ENCODE measurements at regions not wholly inside any gene's neighbourhood (a gene's known extent, or its start where the extent isn't known, plus 50 kb on each side); places are given as distances from the start of the nearest gene placed in this dataset.

DNA sequence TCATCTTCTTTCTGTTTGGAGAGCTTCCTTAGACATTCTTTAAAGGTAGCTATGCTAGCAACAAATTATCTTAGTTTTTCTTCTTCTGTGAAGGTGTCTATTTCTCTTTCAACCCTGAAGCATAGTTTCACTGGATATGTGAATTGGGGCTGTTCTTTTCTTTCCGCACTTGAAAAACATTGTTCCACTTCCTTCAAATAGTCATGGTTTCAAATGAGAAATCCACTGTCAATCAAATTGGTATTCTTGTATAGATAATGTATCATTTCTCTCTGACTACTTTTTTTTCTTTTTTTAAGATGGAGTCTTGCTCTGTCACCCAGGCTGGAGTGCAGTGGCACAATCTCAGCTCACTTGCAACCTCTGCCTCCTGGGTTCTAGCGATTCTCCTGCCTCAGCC lies 254.0 kb downstream of the ANAPC1 start:
- Histone ChIP-seq H3K27ac (no peak overlapping the region), H3K4me1 (peaks cover 12 to 14% of the 10 kb centered on the region in 2 donors), H3K27me3 (no peaks in the 10 kb centered on the region), H3K9me3 (no peaks in the 10 kb centered on the region), H3K4me3 (no peak overlapping the region), H3K36me3 (no peaks in the 10 kb centered on the region)
- TF ChIP-seq POLR2A (IDR thresholded peaks at IDR 0.05) = no peak
- no peak for TF ChIP-seq CTCF (IDR thresholded peaks at IDR 0.05 in 4 of 5, conservative IDR thresholded peaks at IDR 0.05 in 1 of 5)
- ATAC-seq = no peak
- in situ Hi-C loops (cut with MboI; ENCODE audit: low sequenced_read_pairs in 4 of 4) (loop anchor here in 2 of 4 donors (10.0 kb wide), 2 partner anchors 65 to 75 kb away; no protein-coding TSS in a partner anchor), intact Hi-C loops (cut with DNase I; ENCODE audit: low total_unique reads) (no loop called here)
- DNase-seq = no peak

GRCh38 chr2:111632661-111633060 lies 251.3 kb downstream of the ANAPC1 start:
- ATAC-seq (no peak), DNase-seq (no peak)
- Histone ChIP-seq H3K36me3 (no peaks in the 10 kb centered on the region), H3K9me3 (no peaks in the 10 kb centered on the region), H3K4me1 (peaks cover 0 to 5% of the 10 kb centered on the region in 2 donors), H3K27me3 (no peaks in the 10 kb centered on the region), H3K27ac (no peak overlapping the region), H3K4me3 (no peak overlapping the region)
- in situ Hi-C loops (cut with MboI; ENCODE audit: low sequenced_read_pairs in 4 of 4) (no loop called here), intact Hi-C loops (cut with DNase I; ENCODE audit: low total_unique reads) (no loop called here)
- no peak for TF ChIP-seq CTCF (IDR thresholded peaks at IDR 0.05 in 4 of 5, conservative IDR thresholded peaks at IDR 0.05 in 1 of 5)
- TF ChIP-seq POLR2A (IDR thresholded peaks at IDR 0.05) = no peak

GRCh38 chr2:111633189-111633588 lies 250.8 kb downstream of the ANAPC1 start:
- in situ Hi-C loops (cut with MboI; ENCODE audit: low sequenced_read_pairs in 4 of 4) = no loop called here
- Histone ChIP-seq H3K27me3 (no peaks in the 10 kb centered on the region), H3K9me3 (no peaks in the 10 kb centered on the region), H3K27ac (no peak overlapping the region), H3K36me3 (no peaks in the 10 kb centered on the region), H3K4me1 (peaks cover 0 to 5% of the 10 kb centered on the region in 2 donors), H3K4me3 (no peak overlapping the region)
- TF ChIP-seq CTCF (IDR thresholded peaks at IDR 0.05 in 4 of 5, conservative IDR thresholded peaks at IDR 0.05 in 1 of 5) (no peak), POLR2A (IDR thresholded peaks at IDR 0.05) (no peak)
- ATAC-seq (no peak), DNase-seq (no peak)
- intact Hi-C loops (cut with DNase I; ENCODE audit: low total_unique reads) = no loop called here

GRCh38 chr2:111633643-111634042 lies 250.3 kb downstream of the ANAPC1 start:
- intact Hi-C loops (cut with DNase I; ENCODE audit: low total_unique reads) = no loop called here
- no peak for ATAC-seq
- in situ Hi-C loops (cut with MboI; ENCODE audit: low sequenced_read_pairs in 4 of 4) = no loop called here
- H3K27ac ChIP-seq = no peak overlapping the region
- H3K27me3 ChIP-seq = no peaks in the 10 kb centered on the region
- DNase-seq = no peak
- H3K4me3 ChIP-seq = no peak overlapping the region
- H3K4me1 ChIP-seq = peaks cover under 1 to 5% of the 10 kb centered on the region in 2 donors
- TF ChIP-seq CTCF (IDR thresholded peaks at IDR 0.05 in 4 of 5, conservative IDR thresholded peaks at IDR 0.05 in 1 of 5) = no peak
- no peak for TF ChIP-seq POLR2A (IDR thresholded peaks at IDR 0.05)
- H3K36me3 ChIP-seq = no peaks in the 10 kb centered on the region
- no peaks in the 10 kb centered on the region for H3K9me3 ChIP-seq
